ENCODE measurements at regions not wholly inside any gene's neighbourhood (a gene's known extent, or its start where the extent isn't known, plus 50 kb on each side); places are given as distances from the start of the nearest gene placed in this dataset.
"Not testable (repeated sequence)": the region's sequence is repeated elsewhere in the genome, so short reads cannot be mapped to it uniquely, and the experiment has no call there.

GRCh38 chr3:96576935-96577334, 237.5 kb upstream of the EPHA6 start:
- BruUV-seq (replicated peaks): no TSS peak
- no peaks in the 10 kb centered on the region for H3K36me3 Mint-ChIP-seq (ENCODE audit: insufficient read depth, unreplicated experiment)

DNA sequence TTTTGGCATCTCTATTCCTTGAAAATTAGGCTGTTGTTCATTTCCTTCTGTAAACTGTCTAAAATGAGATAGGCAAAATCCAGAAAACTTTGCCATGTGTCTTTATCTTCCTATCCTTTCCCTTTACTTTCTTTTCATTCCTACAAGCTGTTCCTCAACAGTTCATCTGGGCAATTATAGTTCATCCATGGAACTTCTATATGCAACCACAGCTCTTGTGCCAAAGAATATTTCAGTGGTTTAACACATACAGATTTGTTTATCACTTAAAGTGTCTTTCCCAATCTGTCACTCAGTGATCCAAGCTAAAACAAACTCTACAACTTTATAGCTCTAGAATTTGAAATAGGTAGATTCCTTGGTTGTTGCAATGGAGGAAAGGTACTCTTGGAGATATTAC, 230.3 kb upstream of the EPHA6 start:
- no peaks in the 10 kb centered on the region for H3K4me1 ChIP-seq
- no peaks in the 10 kb centered on the region for H3K36me3 ChIP-seq (ENCODE audit: control insufficient read depth, insufficient read depth, low read length)
- CTCF ChIA-PET: no interaction called here
- no peak overlapping the region for H3K4me3 ChIP-seq (ENCODE audit: low read depth, low read length)
- no peak overlapping the region for H3K27ac Mint-ChIP-seq (ENCODE audit: unreplicated experiment)
- POLR2A ChIA-PET: no interaction called here
- H3K9me3 Mint-ChIP-seq (ENCODE audit: unreplicated experiment): peaks cover 10% of the 10 kb centered on the region
- no peaks in the 10 kb centered on the region for H3K27me3 ChIP-seq (replicated peaks; ENCODE audit: control insufficient read depth, insufficient read depth, low read length)
- no peak for TF ChIP-seq CTCF (IDR thresholded peaks at IDR 0.05; ENCODE audit: insufficient read depth in 1 of 2, low read depth in 1 of 2, low read length in 1 of 2, severe bottlenecking in 1 of 2, unreplicated experiment in 1 of 2)
- no peaks in the 10 kb centered on the region for H3K36me3 Mint-ChIP-seq (ENCODE audit: insufficient read depth, unreplicated experiment)
- H3K4me1 Mint-ChIP-seq (ENCODE audit: low read depth, unreplicated experiment): no peaks in the 10 kb centered on the region
- intact Hi-C loops (cut with micrococcal nuclease; ENCODE audit: unreplicated experiment): no loop called here
- no peaks in the 10 kb centered on the region for H3K9me3 ChIP-seq
- H3K4me3 Mint-ChIP-seq (ENCODE audit: unreplicated experiment): no peak overlapping the region
- BruUV-seq (replicated peaks): no TSS peak
- no peak for DNase-seq
- H3K27me3 Mint-ChIP-seq (ENCODE audit: insufficient read depth, unreplicated experiment): peaks cover 2% of the 10 kb centered on the region

More at GRCh38 chr3:96576935-96577334, 237.5 kb upstream of the EPHA6 start:
- no peak overlapping the region for H3K4me3 Mint-ChIP-seq (ENCODE audit: unreplicated experiment)
- no peaks in the 10 kb centered on the region for H3K4me1 ChIP-seq
- no peak overlapping the region for H3K27ac Mint-ChIP-seq (ENCODE audit: unreplicated experiment)
- no peaks in the 10 kb centered on the region for H3K27me3 Mint-ChIP-seq (ENCODE audit: insufficient read depth, unreplicated experiment)
- ChIA-PET CTCF (no interaction called here), POLR2A (no interaction called here)
- intact Hi-C loops (cut with micrococcal nuclease; ENCODE audit: unreplicated experiment): no loop called here
- no peak overlapping the region for H3K4me3 ChIP-seq (ENCODE audit: low read depth, low read length)
- H3K36me3 ChIP-seq (ENCODE audit: control insufficient read depth, insufficient read depth, low read length): no peaks in the 10 kb centered on the region
- peaks cover 42% of the 10 kb centered on the region for H3K9me3 Mint-ChIP-seq (ENCODE audit: unreplicated experiment)
- H3K9me3 ChIP-seq: 0 out of 2 replicates have a peak, but pooled peaks cover 6% of the 10 kb centered on the region
- H3K4me1 Mint-ChIP-seq (ENCODE audit: low read depth, unreplicated experiment): no peaks in the 10 kb centered on the region
- no peak for TF ChIP-seq CTCF (IDR thresholded peaks at IDR 0.05; ENCODE audit: insufficient read depth in 1 of 2, low read depth in 1 of 2, low read length in 1 of 2, severe bottlenecking in 1 of 2, unreplicated experiment in 1 of 2)
- no peak for DNase-seq
- no peaks in the 10 kb centered on the region for H3K27me3 ChIP-seq (replicated peaks; ENCODE audit: control insufficient read depth, insufficient read depth, low read length)

DNA sequence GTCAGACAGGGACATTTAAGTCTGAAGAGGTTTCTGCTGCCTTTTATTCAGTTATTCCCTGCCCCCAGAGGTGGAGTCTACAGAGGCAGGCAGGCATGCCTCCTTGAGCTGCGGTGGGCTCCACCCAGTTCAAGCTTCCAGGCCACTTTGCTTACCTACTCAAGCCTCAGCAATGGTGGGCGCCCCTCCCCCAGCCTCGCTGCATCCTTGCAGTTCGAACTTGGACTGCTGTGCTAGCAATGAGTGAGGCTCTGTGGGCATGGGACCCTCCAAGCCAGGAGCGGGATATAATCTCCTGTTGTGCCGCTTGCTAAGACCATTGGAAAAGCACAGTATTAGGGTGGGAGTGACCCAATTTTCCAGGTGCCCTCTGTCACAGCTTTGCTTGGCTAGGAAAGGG, 207.5 kb upstream of the EPHA6 start:
- H3K4me3 Mint-ChIP-seq (ENCODE audit: unreplicated experiment); H3K4me3 ChIP-seq (ENCODE audit: low read depth, low read length); H3K27me3 ChIP-seq (replicated peaks; ENCODE audit: control insufficient read depth, insufficient read depth, low read length); H3K4me1 ChIP-seq; H3K36me3 Mint-ChIP-seq (ENCODE audit: insufficient read depth, unreplicated experiment); POLR2A ChIA-PET; H3K36me3 ChIP-seq (ENCODE audit: control insufficient read depth, insufficient read depth, low read length); H3K27ac Mint-ChIP-seq (ENCODE audit: unreplicated experiment); H3K9me3 ChIP-seq; DNase-seq; intact Hi-C loops (cut with micrococcal nuclease; ENCODE audit: unreplicated experiment); H3K27me3 Mint-ChIP-seq (ENCODE audit: insufficient read depth, unreplicated experiment); BruUV-seq (replicated peaks); H3K4me1 Mint-ChIP-seq (ENCODE audit: low read depth, unreplicated experiment); CTCF ChIA-PET: not testable (repeated sequence)
- H3K9me3 Mint-ChIP-seq (ENCODE audit: unreplicated experiment): peaks cover 19% of the 10 kb centered on the region

DNA sequence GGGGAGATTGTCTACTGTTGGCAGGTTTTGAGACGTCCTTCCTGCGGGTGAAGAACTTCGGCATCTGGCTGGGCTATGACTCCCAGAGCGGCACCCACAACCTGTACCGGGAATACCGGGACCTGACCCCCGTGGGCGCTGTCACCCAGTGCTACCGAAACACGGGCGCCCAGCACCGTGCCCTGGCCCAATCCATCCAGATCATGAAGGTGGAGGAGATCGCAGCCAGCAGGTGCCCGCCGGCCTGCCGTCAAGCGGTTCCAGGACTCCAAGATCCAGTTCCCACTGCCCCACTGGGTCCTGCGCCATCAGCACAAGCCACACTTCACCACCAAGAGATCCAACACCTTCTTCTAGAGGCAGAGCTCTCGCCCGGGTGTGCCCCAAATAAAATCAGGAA, 194.9 kb upstream of the EPHA6 start:
- Histone ChIP-seq H3K4me1 (no peaks in the 10 kb centered on the region), H3K27me3 (replicated peaks; ENCODE audit: control insufficient read depth, insufficient read depth, low read length) (no peaks in the 10 kb centered on the region), H3K9me3 (no peaks in the 10 kb centered on the region), H3K4me3 (ENCODE audit: low read depth, low read length) (no peak overlapping the region), H3K36me3 (ENCODE audit: control insufficient read depth, insufficient read depth, low read length) (no peaks in the 10 kb centered on the region)
- intact Hi-C loops (cut with micrococcal nuclease; ENCODE audit: unreplicated experiment): no loop called here
- CTCF ChIA-PET: no interaction called here
- no TSS peak for BruUV-seq (replicated peaks)
- TF ChIP-seq CTCF (IDR thresholded peaks at IDR 0.05; ENCODE audit: insufficient read depth in 1 of 2, low read depth in 1 of 2, low read length in 1 of 2, severe bottlenecking in 1 of 2, unreplicated experiment in 1 of 2): no peak
- POLR2A ChIA-PET: no interaction called here
- Mint-ChIP-seq H3K9me3 (ENCODE audit: unreplicated experiment) (no peaks in the 10 kb centered on the region), H3K4me3 (ENCODE audit: unreplicated experiment) (no peak overlapping the region), H3K27ac (ENCODE audit: unreplicated experiment) (no peak overlapping the region), H3K4me1 (ENCODE audit: low read depth, unreplicated experiment) (no peaks in the 10 kb centered on the region), H3K27me3 (ENCODE audit: insufficient read depth, unreplicated experiment) (no peaks in the 10 kb centered on the region), H3K36me3 (ENCODE audit: insufficient read depth, unreplicated experiment) (no peaks in the 10 kb centered on the region)
- no peak for DNase-seq

Measured in Caco-2 (cell line).